SH-SY5Y (cell line): ENCODE measurements at regions not wholly inside any gene's neighbourhood (a gene's known extent, or its start where the extent isn't known, plus 50 kb on each side); places are given as distances from the start of the nearest gene placed in this dataset.

Experiments used
- GATA2 ChIP-seq: IDR thresholded peaks from 2 replicates; pipeline ENCODE4 v1.6.1; 2011; ENCODE audit warnings: mild to moderate bottlenecking, low read depth, low read length
- GATA3 ChIP-seq: IDR thresholded peaks from 2 replicates; pipeline ENCODE4 v1.6.1; 2011; ENCODE audit warnings: low read depth, mild to moderate bottlenecking, low read length, moderate library complexity

- TF ChIP-seq GATA2 (no peak), GATA3 (no peak)
These were observed 75.4 kb upstream of the AKAP13 start for GRCh38 chr15:85305050-85305449.

GRCh38 chr15:85306946-85307686 lies 73.3 kb upstream of the AKAP13 start:
- TF ChIP-seq GATA3, result no peak
- no peak for TF ChIP-seq GATA2

GRCh38 chr15:85307687-85308045 lies 72.7 kb upstream of the AKAP13 start:
- TF ChIP-seq GATA2, result no peak
- no peak for TF ChIP-seq GATA3

- TF ChIP-seq GATA3 (no peak), GATA2 (no peak)
These were observed 68.8 kb upstream of the AKAP13 start for GRCh38 chr15:85311647-85312046.

GRCh38 chr15:85312486-85312885 lies 67.9 kb upstream of the AKAP13 start:
- TF ChIP-seq GATA2 (no peak), GATA3 (no peak)

GRCh38 chr15:85312929-85313331 lies 67.5 kb upstream of the AKAP13 start:
- TF ChIP-seq GATA3, result no peak
- TF ChIP-seq GATA2, result no peak

- TF ChIP-seq GATA2 (no peak), GATA3 (no peak)
These were observed 67.1 kb upstream of the AKAP13 start for GRCh38 chr15:85313339-85313738.

GRCh38 chr15:85314146-85314545 lies 66.3 kb upstream of the AKAP13 start:
- TF ChIP-seq GATA3, result no peak
- TF ChIP-seq GATA2, result no peak

- TF ChIP-seq GATA3, result no peak
- no peak for TF ChIP-seq GATA2
These were observed 65.8 kb upstream of the AKAP13 start for GRCh38 chr15:85314633-85315032.

GRCh38 chr15:85316244-85316934 lies 64.0 kb upstream of the AKAP13 start:
- TF ChIP-seq GATA3, result no peak
- TF ChIP-seq GATA2, result no peak

GRCh38 chr15:85318048-85318731 lies 62.2 kb upstream of the AKAP13 start:
- TF ChIP-seq GATA2 (no peak), GATA3 (no peak)

- TF ChIP-seq GATA3 (no peak), GATA2 (no peak)
These were observed 61.7 kb upstream of the AKAP13 start for GRCh38 chr15:85318732-85319076.

- TF ChIP-seq GATA3 (no peak), GATA2 (no peak)
These were observed 56.2 kb upstream of the AKAP13 start for GRCh38 chr15:85324202-85324601.

GRCh38 chr15:85325834-85326233 lies 54.6 kb upstream of the AKAP13 start:
- TF ChIP-seq GATA3 (no peak), GATA2 (no peak)

GRCh38 chr15:85326291-85326690 lies 54.1 kb upstream of the AKAP13 start:
- TF ChIP-seq GATA3 (no peak), GATA2 (no peak)

- TF ChIP-seq GATA2 (peak; percentile 21; the same call in 1 of the 2 replicates), GATA3 (peak; percentile 67)
These were observed 52.6 kb upstream of the AKAP13 start for GRCh38 chr15:85327820-85328219.
